WERI-Rb-1 (cell line): ENCODE measurements at regions not wholly inside any gene's neighbourhood (a gene's known extent, or its start where the extent isn't known, plus 50 kb on each side); places are given as distances from the start of the nearest gene placed in this dataset.

Source experiments
- DNase-seq: peaks from one replicate; pipeline ENCODE4 v3.0.0-alpha.2; 2020
- H3K27ac ChIP-seq: fragments of 250-450 bp; sonication (Bioruptor Pico); 2 replicates; pipeline ENCODE4 v1.5.1; 2020; ENCODE audit warnings: mild to moderate bottlenecking, moderate library complexity
- H3K27me3 ChIP-seq: fragments of 250-450 bp; sonication (Bioruptor Pico); 2 replicates; pipeline ENCODE4 v1.5.1; 2021; ENCODE audit warnings: mild to moderate bottlenecking, low read depth, moderate library complexity; ENCODE audit not compliant: insufficient read depth, severe bottlenecking
- H3K36me3 ChIP-seq: fragments of 250-450 bp; sonication (Bioruptor Pico); 2 replicates; pipeline ENCODE4 v1.5.1; 2020; ENCODE audit warnings: mild to moderate bottlenecking, moderate library complexity
- H3K4me3 ChIP-seq: 2 replicates; pipeline ENCODE4 v1.5.1; 2011; ENCODE audit warnings: low read depth, mild to moderate bottlenecking, control low read depth, low read length
- H3K9me3 ChIP-seq: fragments of 250-450 bp; sonication (Bioruptor Pico); 2 replicates; pipeline ENCODE4 v1.5.1; 2021; ENCODE audit warnings: mild to moderate bottlenecking, moderate library complexity; ENCODE audit not compliant: severe bottlenecking
- TF ChIP-seq, protein P1 (sequence below): IDR thresholded peaks from 2 replicates; pipeline ENCODE4 v1.5.1; 2011; ENCODE audit warnings: low read depth, mild to moderate bottlenecking, control low read depth, inconsistent platforms, low read length

DNA sequence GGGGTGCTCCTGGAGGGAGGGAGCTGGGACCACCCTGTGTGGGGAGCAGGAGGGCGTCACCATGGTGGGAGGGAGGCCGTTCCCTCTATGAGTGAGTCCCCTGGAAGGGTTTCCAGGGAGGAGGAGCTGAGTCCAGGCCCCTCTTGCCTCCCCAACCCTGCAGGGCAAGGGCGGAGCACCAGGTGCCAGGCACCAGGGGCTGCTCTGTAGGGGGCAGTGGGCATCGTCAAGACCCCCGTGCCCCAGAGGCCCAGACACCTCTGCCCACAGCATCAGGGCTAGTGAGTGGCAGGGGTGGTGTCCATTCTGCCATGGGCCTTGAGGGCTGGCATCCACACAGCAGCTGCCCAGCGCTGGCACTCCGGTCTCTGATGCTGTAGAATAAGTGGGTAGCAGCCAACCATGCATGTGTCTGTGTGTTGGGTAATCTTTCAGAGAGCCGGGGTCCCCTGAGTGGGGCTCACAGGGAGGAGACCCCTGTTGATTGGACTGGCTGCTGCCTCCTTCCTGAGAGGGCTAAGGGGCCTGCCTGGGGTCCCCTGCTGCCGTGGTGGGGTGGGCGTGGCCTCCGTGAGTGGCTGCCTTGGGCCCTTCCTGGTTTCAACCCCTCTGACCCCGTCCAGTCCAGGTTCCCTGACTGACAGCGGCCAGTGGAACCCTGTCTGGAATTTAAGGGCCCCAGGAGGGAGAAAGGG lies 72.7 kb upstream of the RNU6ATAC start:
- Histone ChIP-seq H3K4me3 (no peak overlapping the region), H3K27ac (no peak overlapping the region), H3K27me3 (no peaks in the 10 kb centered on the region), H3K9me3 (no peaks in the 10 kb centered on the region), H3K36me3 (no peaks in the 10 kb centered on the region)
- TF ChIP-seq, protein P1, sequence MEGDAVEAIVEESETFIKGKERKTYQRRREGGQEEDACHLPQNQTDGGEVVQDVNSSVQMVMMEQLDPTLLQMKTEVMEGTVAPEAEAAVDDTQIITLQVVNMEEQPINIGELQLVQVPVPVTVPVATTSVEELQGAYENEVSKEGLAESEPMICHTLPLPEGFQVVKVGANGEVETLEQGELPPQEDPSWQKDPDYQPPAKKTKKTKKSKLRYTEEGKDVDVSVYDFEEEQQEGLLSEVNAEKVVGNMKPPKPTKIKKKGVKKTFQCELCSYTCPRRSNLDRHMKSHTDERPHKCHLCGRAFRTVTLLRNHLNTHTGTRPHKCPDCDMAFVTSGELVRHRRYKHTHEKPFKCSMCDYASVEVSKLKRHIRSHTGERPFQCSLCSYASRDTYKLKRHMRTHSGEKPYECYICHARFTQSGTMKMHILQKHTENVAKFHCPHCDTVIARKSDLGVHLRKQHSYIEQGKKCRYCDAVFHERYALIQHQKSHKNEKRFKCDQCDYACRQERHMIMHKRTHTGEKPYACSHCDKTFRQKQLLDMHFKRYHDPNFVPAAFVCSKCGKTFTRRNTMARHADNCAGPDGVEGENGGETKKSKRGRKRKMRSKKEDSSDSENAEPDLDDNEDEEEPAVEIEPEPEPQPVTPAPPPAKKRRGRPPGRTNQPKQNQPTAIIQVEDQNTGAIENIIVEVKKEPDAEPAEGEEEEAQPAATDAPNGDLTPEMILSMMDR: no peak
- DNase-seq: no peak

DNA sequence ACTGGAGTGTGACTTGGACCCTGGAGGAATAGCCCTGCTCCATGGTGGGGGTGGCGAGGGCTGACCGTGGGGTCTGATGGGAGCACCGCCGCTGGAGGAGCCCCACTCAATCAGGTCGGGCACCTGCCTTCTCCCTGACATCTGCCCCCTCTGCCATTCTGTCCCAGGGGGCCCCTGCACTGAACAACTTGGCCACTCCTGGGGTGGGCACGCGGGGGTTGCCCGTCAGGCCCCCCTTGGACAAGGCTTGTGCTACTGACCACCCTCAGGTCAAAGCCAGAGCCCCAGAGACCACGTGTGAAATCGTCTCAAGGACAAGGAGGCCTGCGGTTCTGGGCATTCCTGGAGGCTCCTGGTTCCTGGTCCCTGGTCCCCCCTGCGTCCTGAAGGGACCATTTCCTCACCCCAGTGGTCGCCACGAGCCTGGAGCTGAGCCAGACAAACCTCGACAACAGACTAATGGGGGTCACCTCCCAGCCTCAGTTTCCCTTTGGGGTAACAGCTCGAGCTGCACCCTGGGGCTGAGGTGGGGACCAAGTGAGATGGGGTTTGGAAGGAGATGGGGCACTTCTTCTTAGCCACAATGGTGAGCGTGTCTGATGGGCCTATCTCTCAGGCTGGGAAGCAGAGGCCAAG lies 73.4 kb upstream of the RNU6ATAC start:
- Histone ChIP-seq H3K36me3 (no peaks in the 10 kb centered on the region), H3K27me3 (no peaks in the 10 kb centered on the region), H3K4me3 (no peak overlapping the region), H3K9me3 (no peaks in the 10 kb centered on the region), H3K27ac (no peak overlapping the region)
- no peak for DNase-seq
- TF ChIP-seq, protein P1: no peak

DNA sequence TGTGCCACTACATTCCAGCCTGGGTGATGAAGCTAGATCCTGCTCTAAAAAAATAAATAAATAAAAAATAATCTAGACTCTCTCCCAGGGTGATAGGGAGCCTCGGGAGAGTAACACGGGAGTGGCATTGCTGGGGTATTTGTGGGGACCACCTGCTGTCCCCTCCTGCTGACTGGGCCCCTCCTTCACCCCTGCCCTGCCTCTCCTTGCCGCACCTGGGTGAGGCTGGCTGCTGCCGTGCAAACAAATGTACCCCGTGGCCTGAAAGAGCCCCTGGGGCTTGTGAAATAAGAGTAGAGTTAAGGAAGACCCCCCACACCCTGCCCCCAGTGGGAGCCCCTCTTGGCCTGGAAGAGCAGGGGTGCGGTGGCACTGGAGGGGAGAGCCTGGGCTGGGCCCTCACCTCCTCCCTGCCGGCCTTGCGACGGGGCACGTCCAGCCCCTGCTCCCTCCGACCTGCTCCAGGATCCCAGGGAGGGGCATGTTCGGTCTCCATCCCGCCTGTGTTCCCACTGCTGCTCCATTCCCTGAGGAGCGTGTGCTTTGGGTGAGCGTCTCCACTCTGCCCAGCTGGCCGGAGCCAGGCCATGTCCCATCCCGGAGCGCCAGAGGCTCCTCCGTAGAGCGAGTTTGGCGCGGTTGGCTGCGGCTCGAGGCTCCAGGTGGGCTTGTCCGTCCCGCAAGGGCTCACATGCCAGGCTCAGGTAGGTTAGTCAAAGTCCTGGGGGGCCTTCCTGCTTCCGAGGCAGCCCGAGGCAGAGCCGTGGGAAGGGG lies 75.0 kb upstream of the RNU6ATAC start:
- no peaks in the 10 kb centered on the region for H3K27me3 ChIP-seq
- no peak for DNase-seq
- H3K36me3 ChIP-seq: no peaks in the 10 kb centered on the region
- TF ChIP-seq, protein P1: no peak
- H3K9me3 ChIP-seq: no peaks in the 10 kb centered on the region
- H3K4me3 ChIP-seq: no peak overlapping the region
- H3K27ac ChIP-seq: no peak overlapping the region

DNA sequence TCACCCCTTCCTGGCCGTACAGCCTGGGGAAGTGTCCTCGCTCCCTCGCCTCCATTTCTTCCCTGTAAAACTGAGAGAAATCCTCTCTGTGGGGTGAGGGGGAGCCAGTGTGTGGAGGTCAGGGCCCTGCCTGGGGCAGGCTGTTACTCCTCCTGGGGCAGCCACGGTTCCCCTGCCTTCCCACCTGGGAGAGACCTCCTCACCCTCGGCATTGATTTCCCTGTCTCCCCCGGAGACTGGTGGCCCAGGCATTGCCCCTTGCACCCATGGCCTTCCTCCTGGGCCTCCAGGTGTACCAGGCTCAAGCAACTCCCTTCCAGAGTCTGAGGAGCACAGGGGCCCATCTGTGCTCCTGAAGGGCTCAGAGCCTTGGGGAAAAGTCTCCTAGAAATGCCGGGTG lies 75.6 kb upstream of the RNU6ATAC start:
- Histone ChIP-seq H3K27ac (no peak overlapping the region), H3K36me3 (no peaks in the 10 kb centered on the region), H3K4me3 (no peak overlapping the region), H3K9me3 (no peaks in the 10 kb centered on the region), H3K27me3 (no peaks in the 10 kb centered on the region)
- no peak for DNase-seq
- TF ChIP-seq, protein P1: no peak

DNA sequence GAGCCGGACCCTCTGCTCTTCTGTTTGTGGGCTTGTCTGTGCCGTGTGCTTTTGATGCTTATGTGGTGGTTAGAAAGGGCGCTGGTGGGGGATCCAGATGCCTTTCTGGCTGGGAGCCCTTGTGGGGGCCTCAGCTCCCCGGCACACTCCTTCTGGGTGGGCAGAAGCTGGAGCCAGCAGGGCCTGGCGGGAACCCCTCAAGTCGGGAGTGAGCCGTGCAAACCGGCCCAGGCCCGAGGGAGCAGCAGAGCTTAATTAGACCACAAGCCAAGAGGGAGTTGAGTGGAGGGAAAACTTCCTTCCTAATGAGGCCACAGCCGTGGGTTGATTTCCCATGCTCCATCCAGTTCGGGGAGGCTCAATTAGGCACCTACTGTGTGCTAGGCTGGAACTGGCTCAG lies 76.0 kb upstream of the RNU6ATAC start:
- no peak for DNase-seq
- Histone ChIP-seq H3K27me3 (no peaks in the 10 kb centered on the region), H3K36me3 (no peaks in the 10 kb centered on the region), H3K27ac (no peak overlapping the region), H3K9me3 (no peaks in the 10 kb centered on the region), H3K4me3 (no peak overlapping the region)
- TF ChIP-seq, protein P1: no peak
